Fibroblast of skin of scalp (primary cell): ENCODE measurements at regions not wholly inside any gene's neighbourhood (a gene's known extent, or its start where the extent isn't known, plus 50 kb on each side); places are given as distances from the start of the nearest gene placed in this dataset.

Experiments
- DNase-seq: peaks from one replicate; pipeline ENCODE4 v3.0.0-alpha.2; 2013

DNA sequence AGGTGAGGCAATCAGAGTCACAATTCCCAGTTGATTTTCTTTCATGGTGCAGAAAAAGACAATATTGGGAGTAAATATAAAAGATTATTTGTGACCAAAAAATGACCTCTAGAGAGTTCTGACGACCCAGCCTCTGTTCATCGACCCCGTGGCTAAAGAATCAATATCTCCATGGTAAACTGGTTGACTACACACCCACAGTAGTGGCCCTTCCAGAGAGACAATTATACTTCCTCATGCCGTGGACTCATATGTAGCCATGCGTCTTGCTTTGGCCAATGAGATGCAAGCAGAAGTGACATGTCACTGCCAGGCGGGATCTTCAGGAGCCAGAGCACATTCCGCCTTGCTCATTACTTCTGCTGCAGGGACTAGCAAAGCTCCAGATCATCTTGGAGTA is 163.3 kb upstream of the RAD23B start:
- no peak for DNase-seq

DNA sequence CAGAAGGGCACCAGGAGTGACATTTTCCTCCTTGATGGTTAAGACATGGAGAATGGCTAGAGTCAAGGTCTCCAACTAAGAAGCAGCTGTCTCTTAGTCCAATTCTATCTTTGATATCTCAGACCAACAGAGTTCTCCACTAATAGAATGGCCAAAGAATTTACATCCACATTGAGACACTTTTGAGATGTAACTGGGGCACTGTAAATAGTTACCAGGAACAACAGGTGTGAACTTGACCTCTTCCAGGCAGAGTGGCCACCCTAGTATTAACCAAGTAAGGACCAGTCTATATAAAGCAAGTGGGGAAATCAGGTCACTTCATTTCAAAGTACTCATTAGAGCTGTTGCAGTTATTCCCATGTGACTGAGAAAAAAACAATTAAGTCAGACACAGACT is 159.7 kb upstream of the RAD23B start:
- no peak for DNase-seq

DNA sequence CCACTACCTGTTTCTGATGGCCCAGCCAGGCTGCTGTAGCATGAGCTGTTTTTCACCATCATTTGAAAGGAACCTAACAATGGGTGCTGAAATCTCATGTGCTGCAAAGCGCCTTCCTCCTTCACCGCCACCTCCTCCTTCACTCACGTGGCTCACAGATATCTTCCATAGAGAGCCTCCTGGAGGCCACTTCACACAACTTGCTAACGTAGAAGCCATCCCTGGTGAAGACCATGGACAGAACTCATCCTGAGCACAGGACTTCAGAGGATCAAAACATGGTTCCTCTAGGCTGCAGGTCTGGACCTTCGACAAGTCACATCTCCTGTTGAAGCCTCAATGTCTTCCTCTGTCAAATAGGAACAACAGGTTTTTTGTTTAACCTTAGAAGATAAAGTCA is 155.5 kb upstream of the RAD23B start:
- no peak for DNase-seq

DNA sequence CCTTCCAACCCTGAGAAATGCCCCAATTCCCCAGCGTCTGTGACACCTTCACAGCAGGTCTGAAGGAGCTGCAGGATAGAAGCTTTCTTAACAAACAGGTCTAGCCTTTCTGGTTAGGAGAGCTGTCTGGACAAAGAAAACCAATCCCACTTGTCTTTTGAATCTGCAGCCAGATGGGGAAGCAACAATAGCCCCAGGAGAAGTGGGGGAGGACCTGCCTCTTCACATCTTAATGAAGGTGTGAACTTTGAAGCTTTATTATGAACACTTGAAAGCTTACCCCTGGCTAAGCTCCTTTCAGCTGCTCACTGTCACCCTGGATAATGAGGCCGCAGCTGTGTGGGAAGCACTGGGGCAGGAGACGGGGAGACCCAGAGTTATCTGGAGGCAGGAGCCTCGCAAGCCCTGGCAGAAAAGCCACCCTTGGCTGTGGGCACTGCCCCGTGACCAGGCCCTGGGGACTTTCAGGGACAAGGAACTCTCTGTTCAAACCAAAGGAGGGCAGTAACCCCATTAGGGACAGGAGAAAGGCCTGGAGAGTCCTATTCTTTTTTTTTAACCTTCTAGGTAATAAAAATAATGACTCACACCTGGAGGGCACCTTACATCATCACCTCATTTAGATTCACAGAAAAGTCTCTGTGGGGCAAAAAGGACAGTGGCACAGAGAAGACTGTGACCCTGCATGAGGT is 151.8 kb upstream of the RAD23B start:
- no peak for DNase-seq

DNA sequence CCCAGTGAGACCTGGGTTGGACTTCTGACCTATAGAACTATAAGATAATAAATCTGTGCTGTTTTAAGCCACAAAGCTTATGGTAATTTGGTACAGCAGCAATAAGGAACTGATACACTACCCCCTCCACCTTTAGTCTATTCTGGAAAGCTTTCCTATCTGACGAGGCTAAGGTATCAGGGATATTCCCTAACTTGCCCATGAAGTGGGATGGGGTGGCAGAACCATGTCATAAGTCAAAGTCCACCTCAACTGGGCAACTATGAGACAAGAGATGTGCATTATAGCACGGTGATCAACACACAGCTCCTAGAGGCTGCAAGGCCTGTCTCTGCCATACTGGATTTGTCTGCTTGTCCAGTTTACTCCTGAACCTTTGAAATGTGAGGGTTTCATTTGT is 146.8 kb upstream of the RAD23B start:
- no peak for DNase-seq

DNA sequence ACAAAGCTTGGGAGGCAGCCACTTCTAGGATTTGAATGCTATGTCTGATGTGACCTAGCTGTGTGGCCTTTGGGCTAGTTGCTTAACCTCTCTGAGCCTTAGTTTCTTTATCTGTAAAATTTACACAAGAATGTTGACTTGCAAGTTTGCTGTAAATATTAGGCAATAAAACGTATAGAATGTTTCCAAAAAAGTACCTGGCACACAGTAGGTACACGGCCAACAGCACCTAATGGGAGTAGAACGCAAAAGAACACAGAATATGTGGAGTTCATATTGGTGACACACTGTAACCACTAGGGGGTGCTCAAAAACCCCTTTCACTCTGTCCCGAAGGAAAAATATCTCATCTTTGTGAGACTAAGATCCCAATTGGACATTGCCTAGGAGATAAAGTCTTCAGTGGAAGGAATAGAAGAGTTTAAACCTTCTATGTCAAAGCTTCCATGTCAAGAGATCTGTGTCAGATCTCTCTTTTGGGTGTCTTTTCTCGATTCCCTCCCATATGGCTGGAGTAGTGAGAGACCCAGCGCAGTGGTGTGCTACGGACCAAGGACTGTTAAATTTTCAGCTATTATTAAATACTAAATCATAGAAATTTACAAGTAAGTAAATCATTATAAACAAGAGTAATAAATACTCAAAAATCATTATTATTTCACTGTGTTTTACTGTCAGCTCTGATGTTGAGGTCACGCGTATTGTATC is 145.4 kb upstream of the RAD23B start:
- peak; percentile 40 for DNase-seq

DNA sequence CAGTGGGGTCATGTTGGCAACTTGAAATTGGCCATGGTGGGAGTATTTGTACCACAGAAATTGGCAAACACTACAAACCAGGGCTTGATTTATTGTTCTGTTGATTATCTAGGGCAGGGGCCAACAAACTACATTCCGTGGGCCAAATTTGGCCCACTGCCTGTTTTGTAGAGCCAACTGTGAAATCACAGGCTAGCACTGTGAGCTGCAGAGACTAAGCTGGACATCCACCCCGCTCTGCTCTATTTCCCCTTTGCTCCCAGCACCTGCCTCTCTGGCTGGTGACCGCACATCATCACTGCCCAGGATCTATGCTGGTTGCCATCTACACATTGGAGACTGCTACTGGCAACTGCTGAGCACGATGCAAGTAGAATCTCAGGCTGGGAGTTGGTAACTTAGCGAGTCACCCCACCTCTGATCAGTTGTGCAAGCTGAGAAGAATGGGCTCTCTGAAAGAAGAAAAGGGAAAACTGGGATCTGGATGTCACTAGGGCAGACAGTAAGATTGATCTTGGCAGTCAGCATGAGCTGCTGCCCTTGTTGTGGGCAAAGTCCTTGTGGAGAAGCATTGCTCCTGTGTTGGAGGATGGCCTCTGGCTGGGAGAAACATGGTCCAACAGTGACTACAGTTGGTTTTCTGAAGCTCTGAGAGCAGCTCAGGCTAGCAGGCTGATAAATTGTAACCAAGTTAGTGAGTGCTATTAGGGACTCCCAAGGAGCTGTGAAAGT is 144.7 kb upstream of the RAD23B start:
- peak; percentile 8 for DNase-seq

DNA sequence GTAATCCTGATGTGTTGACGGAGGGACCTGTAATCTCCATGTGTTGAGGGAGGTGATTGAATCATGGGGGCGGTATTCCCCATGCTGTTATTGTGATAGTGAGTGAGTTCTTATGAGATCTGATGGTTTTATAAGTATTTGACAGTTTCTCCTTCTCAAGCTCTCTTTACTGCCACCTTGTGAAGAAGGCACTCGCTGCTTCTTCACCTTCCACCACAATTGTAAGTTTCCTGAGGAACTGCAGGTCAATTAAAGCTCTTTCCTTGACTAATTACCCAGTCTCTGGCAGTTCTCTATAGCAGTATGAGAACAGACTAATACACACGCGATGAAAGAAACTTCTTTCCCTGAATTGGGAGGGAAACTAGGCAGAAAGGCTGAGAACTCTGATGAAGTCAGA is 141.1 kb upstream of the RAD23B start:
- peak; percentile 18 for DNase-seq

DNA sequence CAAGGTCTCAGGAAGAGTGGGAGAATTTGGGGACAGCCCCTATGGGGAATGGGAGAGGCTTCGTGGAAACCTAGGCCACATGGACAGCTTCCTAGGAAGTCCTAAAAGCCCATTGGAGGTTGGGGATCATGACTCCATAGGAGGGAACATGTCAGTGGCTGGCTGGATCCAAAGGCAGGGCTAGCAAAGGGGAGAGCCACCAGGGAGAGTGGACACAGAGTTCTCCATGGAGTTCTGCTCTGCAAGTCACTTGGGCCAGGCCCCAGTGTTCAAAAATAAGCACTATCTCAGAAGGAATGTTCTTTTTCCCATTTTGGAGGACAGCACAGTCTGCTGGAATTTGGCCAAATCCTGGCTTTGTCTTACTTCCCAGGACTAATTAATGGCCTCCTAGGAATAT is 140.6 kb upstream of the RAD23B start:
- DNase-seq = peak; percentile 15

DNA sequence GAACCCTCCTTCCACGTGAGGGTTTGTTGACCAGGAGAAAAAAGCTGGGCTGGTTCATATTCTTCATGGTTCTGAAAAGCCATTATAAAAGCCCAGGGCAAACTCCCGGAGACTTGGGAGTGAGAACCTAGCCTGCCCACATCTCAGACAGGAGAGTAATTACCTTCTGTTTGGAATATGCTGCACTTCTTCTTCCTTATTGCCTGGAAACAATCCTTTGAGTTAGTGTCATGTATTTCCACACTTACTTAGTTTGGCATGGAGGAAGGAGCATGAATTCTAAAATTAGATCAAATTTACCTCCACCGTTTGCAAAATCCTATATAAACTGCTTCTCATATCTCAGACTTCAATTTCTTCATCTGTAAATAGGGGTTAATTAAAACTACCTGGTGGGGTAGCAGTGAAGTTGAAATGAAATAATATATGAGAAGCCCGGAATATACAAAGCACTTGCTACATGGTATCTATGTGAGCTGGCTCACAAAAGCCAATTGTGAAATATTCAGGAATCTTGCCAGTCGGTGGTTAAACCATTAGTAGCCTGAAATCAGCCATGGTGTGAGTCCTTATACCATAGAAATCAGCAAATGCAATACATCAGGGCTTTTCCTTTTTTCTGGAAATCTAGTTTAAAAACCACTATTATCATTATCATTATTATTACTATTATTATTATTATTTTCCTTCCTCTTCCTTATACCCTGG is 140.0 kb upstream of the RAD23B start:
- no peak for DNase-seq

DNA sequence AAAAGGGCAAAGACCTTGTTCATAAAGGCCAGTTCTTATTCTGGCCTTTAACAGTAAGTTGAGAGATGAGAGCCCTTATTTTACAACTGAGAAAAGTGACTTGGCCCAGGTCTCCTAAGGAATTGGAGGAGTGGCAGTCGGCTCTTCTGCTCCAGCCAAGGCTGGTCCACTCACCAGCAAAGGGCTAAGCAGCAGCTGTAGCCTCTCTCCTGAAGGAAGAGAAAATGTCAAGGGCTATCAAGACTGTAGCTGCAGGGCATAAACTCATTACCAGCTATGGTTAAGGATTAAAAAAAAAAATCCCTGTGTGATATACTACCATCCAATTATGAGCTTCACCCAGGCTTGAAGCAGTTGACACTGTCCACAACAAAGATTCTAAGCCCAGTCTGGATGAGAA is 138.6 kb upstream of the RAD23B start:
- no peak for DNase-seq

DNA sequence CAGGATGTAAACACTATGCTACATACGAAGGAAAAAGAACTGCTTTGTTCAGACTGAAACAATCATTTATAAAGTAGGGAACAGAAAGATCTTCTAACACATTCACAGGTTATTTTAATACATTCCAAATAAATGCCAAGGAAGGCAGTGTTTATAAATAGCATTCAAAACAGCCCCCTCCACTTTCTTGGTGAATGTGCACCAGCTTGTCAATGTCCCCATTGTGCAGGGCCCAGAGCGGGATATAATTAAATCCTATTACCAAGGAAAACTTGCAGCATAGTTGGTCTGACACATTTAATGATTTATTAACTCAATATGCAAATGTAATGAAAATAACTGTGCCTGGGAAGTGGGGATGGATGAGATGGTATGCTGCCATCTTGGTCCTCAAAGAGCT is 135.9 kb upstream of the RAD23B start:
- no peak for DNase-seq

DNA sequence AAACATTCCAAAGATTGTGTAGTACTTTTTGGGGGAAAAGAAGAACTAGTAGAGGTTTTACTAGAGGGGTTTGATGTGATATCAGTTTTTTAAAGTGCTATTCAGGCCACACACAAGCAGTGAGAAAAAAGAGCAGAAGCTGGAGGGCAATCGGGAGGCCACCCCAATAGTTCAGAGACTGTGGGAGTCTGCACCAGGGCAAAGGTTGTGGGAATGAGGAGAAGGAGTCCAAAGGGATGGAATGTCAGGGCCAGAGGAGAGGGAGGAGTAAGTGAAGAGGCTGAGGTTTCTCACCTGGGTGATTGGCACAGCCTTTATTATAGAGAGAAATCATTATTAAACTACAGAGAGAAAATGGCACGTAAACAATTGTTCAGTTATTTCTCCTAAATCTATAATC is 134.9 kb upstream of the RAD23B start:
- DNase-seq = no peak

DNA sequence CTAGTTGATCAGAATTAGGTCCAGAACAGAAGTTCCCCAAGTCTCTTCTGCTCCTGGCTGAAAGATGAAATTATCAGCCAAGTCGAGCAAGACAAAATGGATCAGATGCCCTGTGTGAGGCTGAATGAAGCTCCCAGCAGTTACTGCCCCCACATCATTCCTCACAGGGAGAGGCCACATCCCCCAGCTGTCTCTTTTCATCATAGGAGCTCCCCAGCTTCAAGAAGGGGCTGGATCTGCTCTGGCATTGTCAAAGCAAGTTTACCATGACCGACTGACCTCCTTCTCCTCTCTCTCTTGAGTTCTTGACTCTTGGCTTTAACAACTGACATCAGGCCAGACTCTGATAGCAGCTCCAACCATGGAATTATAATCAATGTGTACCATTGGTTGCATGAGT is 133.3 kb upstream of the RAD23B start:
- no peak for DNase-seq

DNA sequence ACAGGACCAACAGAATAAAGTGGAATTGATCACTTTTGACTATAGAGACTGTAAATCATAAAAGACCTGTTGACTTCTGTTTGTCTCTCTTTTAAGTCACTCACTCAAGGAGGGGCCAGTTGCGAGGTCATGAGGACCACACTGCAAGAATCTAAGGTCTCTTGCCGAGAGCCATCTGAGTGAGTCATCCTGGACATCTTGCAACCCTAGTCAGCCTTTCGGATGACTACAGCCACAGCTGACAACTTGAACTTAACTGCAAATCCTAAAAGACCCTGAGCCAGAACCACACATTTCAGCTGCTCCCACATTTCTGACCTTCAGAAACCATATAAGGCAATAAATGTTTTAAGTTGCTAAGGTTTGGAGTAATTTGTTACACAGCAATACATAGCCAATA is 129.7 kb upstream of the RAD23B start:
- peak; percentile 35 for DNase-seq

DNA sequence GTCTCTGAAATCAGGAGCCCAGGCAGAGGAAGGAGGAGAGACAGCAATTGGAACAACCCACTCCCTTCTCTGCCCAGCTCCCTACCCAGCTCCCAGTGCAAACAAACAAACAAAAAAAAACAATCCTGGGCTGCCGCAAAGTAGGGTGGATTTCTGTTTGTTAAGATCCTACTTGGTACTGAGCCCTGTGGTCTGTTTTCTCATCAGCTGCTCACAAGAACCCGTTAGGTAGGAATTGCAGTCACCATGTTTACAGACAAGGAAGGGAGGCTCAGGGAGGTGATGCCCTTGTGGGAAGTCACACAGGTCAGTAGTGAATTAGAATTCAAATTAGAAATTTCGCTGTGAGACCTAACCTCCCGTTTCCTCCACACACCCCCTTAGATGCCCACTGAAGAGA is 128.8 kb upstream of the RAD23B start:
- DNase-seq = no peak

DNA sequence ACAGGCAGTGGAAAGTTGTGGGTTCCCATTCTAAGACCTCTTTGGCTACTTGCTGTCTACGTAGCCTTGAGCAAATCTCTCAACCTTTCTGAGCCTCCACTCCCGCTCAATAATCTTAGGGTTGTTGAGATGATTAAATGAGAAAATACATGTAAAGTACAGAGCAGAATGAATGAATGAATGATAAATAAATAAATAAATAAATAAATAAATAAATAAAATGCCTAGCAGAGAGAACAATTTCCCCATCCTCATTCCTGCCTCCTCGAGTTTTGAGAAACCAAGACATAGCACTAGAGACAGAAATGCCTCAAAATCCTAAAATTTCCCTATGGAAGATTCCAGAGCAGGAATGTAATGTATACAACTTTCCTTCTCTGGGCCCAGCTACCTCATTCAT is 128.3 kb upstream of the RAD23B start:
- DNase-seq = no peak

DNA sequence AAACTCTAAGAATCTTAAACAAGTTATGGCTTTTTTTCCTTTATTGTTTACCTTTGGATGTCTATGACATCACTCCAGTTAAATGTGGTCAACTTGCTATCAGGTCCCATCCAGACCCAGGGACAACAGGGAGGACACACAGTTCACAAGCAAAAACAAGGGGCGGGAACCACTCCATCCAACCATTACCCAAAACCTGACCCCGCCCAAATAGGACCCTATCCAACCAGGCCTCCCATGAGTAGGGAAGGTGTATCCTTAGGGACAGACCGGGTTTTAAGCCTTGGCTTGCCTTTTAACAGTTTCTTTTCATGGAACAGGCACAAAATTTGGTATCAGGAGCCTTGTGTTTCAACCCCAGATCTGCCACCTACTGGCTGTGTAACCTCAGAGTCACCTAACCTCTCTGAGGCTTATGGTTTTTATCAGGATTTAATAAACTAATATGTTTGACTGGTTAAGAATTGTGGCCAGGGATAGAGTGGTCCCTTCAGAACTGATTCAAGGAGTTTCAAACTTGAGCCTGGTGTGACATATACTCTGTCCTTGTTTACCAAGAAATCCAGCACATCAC is 127.7 kb upstream of the RAD23B start:
- DNase-seq = no peak

DNA sequence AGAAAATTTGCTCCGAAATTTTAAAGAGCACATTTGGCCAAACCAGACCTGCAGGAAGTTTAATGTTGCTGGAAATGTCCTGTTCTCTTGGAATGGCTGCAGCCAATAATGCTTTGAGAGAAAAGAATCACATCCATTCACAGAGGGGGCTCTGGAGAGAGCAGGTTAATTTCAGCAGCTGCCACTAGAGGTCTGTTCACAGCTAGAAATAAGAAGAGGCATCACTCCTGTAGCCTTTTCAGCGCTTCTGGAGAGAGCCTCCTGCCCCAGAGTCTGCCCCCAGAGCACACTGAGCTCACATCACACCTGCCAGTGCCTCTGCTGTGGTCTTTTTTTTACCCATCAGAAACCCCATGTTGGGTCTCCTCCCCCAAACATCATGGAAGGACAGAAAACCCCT is 124.8 kb upstream of the RAD23B start:
- peak; percentile 38 for DNase-seq

DNA sequence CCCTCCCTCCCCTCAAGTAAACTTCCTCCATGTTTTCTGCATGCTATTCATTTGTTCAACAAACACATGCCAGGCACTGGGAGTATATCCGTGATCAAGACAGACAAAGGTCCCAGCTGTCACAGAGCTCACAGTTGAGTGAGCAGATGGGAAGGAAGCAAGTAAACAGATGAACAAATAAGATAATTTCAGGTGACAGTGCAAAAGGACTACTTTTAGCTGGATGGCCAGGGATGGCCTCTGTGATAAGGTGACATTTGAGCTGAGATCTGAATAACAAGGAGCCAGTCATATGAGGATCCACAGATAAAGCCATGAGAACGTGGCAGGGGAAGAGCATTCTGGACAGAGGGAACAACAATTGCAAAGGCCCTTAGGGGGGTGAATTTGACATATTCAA is 121.7 kb upstream of the RAD23B start:
- DNase-seq = no peak

DNA sequence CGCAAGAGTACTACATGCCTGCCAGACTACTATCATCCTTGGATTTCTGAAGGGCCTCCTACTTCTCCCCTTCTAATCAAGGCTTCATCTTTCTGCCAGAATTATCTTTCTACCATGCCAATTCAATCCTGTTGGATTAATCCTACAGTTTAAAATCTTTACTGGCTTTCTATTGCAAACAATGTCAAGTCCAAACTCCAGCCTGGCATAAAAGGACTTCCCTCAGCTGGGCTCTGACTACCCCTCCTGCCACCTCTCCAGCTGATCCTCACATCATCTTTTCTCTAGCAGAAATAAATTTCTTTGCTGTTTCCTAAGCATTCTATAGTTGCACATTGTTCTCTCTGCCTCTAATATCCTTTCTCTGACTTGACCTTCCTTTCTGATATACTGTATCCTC is 119.7 kb upstream of the RAD23B start:
- no peak for DNase-seq

DNA sequence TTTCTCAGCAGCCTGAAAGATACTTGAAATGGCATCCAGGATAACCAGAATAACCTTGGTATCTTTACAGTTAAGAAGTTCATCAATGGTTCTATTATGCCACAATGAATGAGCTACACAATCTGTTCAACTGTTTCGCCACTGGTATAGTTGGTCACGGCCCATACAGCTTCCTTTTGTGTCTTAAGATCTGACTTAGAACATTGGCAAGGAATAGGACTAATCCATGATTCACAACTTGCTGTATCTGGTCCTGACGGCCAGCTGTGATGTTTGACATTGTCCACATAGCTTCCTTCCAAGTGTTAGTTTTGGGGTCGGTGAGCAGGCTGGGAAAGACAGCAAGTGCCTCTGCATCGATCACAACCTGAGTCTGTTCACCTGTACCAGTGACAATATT is 113.3 kb upstream of the RAD23B start:
- DNase-seq = no peak

DNA sequence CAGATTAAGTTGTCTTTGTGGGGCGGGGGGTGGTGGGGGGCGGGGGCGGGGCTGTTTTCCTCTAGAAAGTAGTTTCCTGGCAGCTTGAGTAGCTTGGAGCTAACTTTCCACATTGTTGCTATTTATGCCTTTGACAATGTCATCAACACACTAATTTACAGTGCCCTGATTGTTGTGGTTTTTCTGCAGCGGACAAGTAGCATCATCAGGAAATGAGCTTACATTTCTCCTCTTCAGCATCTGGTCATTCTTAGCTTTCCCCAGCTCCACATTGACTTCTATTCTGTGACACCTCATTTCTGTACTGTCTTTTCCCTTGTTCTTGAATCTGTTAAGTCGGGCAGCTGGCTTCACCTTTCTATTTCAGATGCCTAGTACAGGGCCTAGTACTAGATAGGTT is 112.3 kb upstream of the RAD23B start:
- no peak for DNase-seq
